GM21526 (cell line): ENCODE measurements at regions not wholly inside any gene's neighbourhood (a gene's known extent, or its start where the extent isn't known, plus 50 kb on each side); places are given as distances from the start of the nearest gene placed in this dataset.
A peak's percentile ranks its signal among the peaks of the same experiment; 100 is the strongest.

Experiments used
- ATAC-seq: cut with Tn5 transposase; IDR thresholded peaks from one replicate; pipeline ENCODE4 v1.9.1; 2021; ENCODE audit warnings: moderate library complexity; ENCODE audit not compliant: unreplicated experiment, low FRiP score

GRCh38 chr3:145807990-145808389 is 353.0 kb downstream of the PLOD2 start:
- ATAC-seq, result no peak

DNA sequence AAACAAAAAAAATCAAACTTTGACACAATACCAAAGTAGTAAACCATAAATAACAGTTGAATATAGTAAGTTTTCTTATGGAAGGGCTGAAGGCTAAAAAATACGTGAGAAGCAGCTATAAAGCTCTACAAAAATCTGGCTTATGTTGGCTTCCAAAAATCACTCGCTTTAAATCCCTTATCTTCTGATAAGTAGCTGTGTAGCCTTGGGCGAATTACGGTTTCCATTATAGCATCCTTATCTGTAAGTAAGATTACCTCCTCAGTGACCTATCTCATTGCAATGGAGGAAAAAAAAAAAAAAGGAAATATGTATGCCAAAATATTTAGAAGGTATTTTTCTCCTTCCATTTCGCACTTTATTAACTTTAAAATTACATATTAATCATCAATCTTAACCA is 348.6 kb downstream of the PLOD2 start:
- ATAC-seq, result no peak

- ATAC-seq, result no peak
Observed at GRCh38 chr3:145815707-145816413, 345.1 kb downstream of the PLOD2 start.

DNA sequence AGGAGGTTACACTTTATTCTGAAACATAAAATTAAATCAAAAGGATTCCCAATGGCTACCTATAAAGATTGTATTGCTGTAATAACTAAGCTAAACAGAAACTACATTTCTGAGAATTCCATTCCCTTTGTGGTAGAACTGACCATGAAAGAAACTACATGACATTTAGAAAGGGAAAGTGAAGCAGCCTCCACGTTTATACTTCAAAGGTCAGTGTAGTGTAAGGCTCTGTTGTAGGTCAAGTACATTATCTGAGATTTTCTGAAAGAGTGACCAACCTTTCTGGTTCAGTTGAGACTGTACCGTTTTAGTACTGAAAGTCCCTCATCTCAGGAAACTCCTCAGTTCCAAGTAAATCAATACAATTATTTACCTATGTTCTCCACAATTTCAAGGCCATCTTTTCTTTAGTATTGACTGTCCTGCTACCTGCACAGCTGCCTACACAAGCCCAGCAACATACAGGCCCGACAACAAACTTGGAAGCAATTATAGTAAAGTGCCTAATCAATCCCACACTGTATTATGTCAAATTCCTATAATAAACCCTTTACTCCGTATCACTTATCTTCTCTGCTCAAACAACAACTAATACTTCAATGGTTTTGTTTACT is 343.0 kb downstream of the PLOD2 start:
- no peak for ATAC-seq

- ATAC-seq, result no peak
Observed at GRCh38 chr3:145820170-145820569, 340.8 kb downstream of the PLOD2 start.

DNA sequence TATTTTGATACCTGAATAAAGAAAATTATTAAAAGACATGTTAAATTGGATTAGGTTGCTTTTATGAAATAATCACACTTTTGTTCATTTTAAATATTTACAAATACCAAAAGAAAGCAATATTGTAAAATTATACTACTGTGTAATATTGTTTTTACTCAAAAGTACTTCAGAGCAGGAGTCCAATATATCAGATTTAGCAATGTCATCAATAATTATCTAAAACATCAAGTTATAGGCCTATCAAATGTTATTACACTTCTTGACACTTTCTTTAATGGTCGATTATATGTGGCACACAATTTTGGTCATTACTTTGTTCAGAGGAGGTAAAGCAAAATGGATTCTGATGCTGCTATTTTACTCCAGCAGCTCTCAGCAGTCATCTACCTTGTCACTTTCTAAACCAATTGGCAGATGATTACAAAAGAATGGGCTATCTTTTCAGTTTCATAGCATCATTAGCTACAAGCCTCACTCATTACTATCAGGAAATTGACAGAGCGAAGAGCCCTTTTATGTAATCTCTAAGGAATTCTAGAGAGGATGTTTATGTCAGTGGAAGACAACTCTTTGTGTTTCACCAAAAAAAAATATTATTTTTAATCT is 318.6 kb downstream of the PLOD2 start:
- ATAC-seq, result no peak

DNA sequence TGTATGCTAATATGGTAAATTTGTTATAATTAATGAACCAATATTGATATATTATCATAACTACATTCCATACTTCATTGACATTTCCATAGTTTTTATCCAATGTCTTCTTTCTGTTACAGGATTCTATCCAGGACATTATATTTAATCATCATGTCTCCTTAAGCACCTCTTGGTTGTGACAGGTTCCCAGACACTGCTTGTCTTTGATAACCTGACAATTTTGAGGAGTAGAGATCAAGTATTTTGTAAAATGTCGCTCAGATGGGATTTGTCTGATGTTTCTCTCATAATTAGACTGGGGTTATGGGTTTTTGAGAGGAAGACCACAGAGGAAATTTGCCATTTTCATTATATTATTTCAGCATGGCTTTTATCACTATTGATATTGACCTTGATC is 317.4 kb downstream of the PLOD2 start:
- no peak for ATAC-seq

- ATAC-seq, result no peak
Observed at GRCh38 chr3:145849115-145849514, 311.9 kb downstream of the PLOD2 start.

- ATAC-seq, result no peak
Observed at GRCh38 chr3:145854499-145854898, 306.5 kb downstream of the PLOD2 start.

DNA sequence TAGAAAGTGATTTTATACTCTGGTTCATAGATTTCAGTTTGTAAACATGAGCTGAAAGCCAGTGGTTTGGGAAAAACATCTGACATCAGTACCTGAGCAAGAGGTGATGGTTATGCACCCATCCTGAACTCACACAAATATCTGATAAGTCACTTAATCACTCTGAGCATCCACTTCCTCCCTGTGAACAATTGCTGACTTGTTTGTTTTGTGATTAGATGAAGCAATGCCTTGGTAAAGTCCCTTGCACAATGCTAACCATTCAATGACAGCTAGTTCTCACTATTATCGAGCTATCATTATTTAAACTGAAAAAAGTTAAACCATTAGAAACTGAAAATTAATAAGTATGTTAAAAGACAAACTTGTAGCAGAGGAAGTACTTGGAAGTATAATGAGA is 303.0 kb downstream of the PLOD2 start:
- ATAC-seq, result no peak

DNA sequence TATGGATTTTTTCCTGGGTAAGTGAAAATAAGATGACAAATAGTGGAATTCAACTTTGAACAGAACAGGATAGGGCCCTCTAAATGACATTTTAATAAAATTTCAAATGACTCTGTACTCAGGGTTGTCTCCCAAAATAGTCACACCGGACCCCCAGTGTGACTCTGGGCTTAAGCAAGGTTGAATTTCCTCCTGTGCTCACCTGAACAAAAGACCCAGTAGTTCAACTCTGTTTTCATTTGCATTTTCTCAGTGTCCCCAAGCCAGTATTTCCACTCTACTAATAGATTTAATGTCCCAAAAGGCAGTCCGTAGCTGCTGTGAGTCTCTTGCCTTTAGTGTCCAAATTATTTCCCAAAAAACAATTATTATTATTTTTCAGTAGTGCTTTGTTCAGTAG is 296.6 kb downstream of the PLOD2 start:
- ATAC-seq, result no peak

- no peak for ATAC-seq
Observed at GRCh38 chr3:145865399-145866018, 295.5 kb downstream of the PLOD2 start.

GRCh38 chr3:145869958-145870357 is 291.0 kb downstream of the PLOD2 start:
- ATAC-seq, result no peak

DNA sequence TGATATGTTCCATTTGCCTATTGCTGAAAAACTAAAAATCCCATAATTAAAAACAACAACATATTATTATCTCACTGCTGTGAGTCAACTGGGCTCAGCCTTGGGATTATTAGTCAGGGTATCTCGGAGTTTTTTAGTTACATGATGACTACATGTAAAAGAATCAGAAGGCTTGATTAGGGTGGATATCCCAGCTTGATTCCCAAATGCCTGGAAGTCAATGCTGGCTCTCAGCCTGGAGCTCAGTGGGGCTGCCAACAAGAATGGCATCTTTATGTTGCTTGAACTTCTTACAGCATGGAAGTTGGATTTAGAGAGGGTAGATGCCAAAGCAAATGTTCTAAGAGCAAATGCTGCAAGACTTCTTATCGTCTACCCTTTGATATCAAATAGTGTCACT is 278.5 kb downstream of the PLOD2 start:
- ATAC-seq, result no peak

DNA sequence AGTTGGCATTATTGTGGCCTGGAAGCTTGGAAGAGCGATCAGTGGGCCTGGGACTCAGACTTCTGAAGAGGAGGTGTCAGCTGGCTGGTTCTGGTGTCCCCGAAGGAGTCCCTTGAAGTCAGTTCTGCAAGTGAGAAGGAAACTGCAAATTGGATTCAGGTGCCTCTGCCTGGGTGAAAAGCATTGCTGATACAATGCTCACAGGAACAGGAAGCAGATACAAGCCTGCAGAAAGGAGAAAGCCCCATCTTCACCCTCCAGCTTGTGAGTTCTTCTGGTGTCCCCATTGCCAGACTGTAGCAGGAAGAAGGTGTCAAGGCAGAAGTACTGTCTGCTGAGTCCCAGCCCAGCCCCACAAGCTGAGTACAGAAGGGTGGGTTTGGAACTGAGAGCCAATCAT is 271.3 kb downstream of the PLOD2 start:
- no peak for ATAC-seq

DNA sequence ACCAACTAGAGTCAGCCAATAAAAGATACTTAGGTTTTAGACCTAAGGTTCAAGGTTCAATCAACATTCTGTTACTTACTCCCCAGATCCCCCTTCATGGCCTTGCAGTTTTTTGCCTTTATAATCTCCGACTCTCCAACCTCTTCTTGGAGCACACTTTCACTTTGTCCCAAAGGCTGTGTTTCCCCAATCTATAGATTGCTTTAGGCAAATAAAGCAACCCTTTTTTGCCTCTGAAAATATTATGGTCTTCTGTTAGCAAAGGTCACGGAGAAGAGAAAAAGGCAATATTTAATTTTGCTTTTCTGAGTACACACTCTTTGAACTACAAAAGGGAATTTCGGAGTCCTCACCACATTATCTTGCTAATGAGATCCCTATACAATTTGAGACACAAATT is 268.1 kb downstream of the PLOD2 start:
- no peak for ATAC-seq

DNA sequence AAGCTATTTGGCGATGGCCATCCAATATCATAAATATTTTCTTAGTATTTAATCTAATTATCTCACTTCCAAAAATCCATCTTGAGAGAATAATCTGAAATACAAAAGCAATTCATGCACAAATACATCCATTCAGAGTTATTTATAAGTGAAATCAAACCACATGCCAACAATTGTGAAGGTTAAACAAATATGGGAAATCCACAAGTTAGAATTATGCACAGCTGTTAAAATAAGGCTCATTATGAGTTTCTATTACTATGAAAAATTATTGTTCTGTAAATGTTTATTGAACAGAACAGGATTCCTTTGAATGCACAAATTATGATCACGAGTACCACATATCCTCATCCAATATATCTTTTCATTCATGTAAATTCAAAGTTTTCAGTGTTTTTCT is 267.7 kb downstream of the PLOD2 start:
- ATAC-seq, result no peak

- no peak for ATAC-seq
Observed at GRCh38 chr3:145898487-145898886, 262.5 kb downstream of the PLOD2 start.

DNA sequence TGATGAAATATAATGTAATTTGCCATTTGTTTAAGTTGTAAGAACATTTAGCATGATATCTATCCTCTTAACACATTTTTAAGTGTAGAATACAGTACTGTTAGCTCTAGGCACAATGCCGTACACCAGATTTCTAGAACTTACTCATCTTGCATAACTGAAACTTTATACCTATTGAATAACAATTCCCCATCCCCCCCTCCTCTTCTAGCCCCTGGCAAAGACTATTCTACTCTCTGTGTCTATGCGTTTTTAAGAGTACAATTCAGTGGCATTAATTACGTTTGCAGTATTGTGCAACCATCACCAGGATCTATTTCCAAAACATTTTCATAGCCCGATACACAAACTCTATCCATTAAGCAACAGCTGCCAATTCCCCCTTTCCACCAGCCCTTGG is 261.7 kb downstream of the PLOD2 start:
- ATAC-seq, result no peak

- peak; percentile 56 for ATAC-seq
Observed at GRCh38 chr3:145900056-145900829, 260.7 kb downstream of the PLOD2 start.

- ATAC-seq, result no peak
Observed at GRCh38 chr3:145902166-145902565, 258.8 kb downstream of the PLOD2 start.
